GM18511 (cell line): ENCODE measurements at regions not wholly inside any gene's neighbourhood (a gene's known extent, or its start where the extent isn't known, plus 50 kb on each side); places are given as distances from the start of the nearest gene placed in this dataset.
"Not testable (repeated sequence)": the region's sequence is repeated elsewhere in the genome, so short reads cannot be mapped to it uniquely, and the experiment has no call there.

ENCODE experiments used
- ATAC-seq: cut with Tn5 transposase; IDR thresholded peaks from one replicate; pipeline ENCODE4 v1.9.1; 2021; ENCODE audit warnings: mild to moderate bottlenecking, moderate library complexity; ENCODE audit not compliant: unreplicated experiment

GRCh38 chr5:174504266-174504726 lies 220.1 kb upstream of the MSX2 start:
- no peak for ATAC-seq

GRCh38 chr5:174505621-174506020 lies 218.8 kb upstream of the MSX2 start:
- ATAC-seq, result no peak

GRCh38 chr5:174510782-174511453 lies 213.5 kb upstream of the MSX2 start:
- ATAC-seq, result not testable (repeated sequence)

- no peak for ATAC-seq
Measured at GRCh38 chr5:174511714-174512253, 212.6 kb upstream of the MSX2 start.

GRCh38 chr5:174514325-174514724 lies 210.1 kb upstream of the MSX2 start:
- no peak for ATAC-seq

- no peak for ATAC-seq
Measured at GRCh38 chr5:174514983-174515394, 209.4 kb upstream of the MSX2 start.

GRCh38 chr5:174516741-174517140 lies 207.6 kb upstream of the MSX2 start:
- no peak for ATAC-seq

GRCh38 chr5:174518512-174518911 lies 205.9 kb upstream of the MSX2 start:
- no peak for ATAC-seq

GRCh38 chr5:174520420-174521396 lies 203.7 kb upstream of the MSX2 start:
- no peak for ATAC-seq

GRCh38 chr5:174521449-174521848 lies 202.9 kb upstream of the MSX2 start:
- no peak for ATAC-seq

- ATAC-seq, result no peak
Measured at GRCh38 chr5:174522480-174523260, 201.7 kb upstream of the MSX2 start.

- no peak for ATAC-seq
Measured at GRCh38 chr5:174523311-174524071, 200.9 kb upstream of the MSX2 start.

- ATAC-seq, result no peak
Measured at GRCh38 chr5:174524351-174524750, 200.0 kb upstream of the MSX2 start.

- ATAC-seq, result no peak
Measured at GRCh38 chr5:174526177-174526576, 198.2 kb upstream of the MSX2 start.

- no peak for ATAC-seq
Measured at GRCh38 chr5:174527916-174528540, 196.4 kb upstream of the MSX2 start.

GRCh38 chr5:174528821-174529544 lies 195.4 kb upstream of the MSX2 start:
- ATAC-seq, result no peak

GRCh38 chr5:174529925-174530681 lies 194.3 kb upstream of the MSX2 start:
- no peak for ATAC-seq

GRCh38 chr5:174531782-174532191 lies 192.6 kb upstream of the MSX2 start:
- ATAC-seq, result no peak
